ENCODE measurements at regions not wholly inside any gene's neighbourhood (a gene's known extent, or its start where the extent isn't known, plus 50 kb on each side); places are given as distances from the start of the nearest gene placed in this dataset.

DNA sequence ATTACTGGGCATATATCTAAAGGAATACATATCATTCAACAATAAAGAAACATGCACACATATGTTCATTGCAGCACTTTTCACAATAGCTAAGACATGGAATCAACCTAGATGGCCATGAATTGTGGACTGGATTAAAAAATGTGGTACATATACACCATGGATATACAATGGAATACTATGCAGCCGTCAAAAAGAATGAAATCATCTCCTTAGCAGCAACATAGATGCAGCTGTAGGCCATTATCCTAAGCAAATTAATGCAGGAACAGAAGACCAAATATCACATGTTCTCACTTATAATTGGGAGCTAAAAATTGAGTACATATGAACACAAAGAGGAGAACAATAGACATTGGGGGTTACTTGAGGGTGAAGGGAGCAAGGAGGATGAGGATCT is 175.6 kb downstream of the POLR1F start:
- no peak for ATAC-seq
- WGBS (ENCODE audit: missing lambda C conversion rate): 8% methylated on average over 1 of the region's 1 CpG
- Histone ChIP-seq H3K27ac (no peak overlapping the region), H3K4me2 (no peak overlapping the region), H3K4me3 (no peak overlapping the region), H3K4me1 (no peaks in the 10 kb centered on the region), H3K9me3 (no peaks in the 10 kb centered on the region)
- no peak for DNase-seq (ENCODE audit: low read depth in 1 of 2, low spot score in 1 of 2)
- ChIA-PET POLR2A (no interaction called here), CTCF (no interaction called here)
- no peak for TF ChIP-seq HOXB5 (CRISPR knock-in tag; IDR thresholded peaks at IDR 0.05)
- TF ChIP-seq NPAS2 (CRISPR knock-in tag; IDR thresholded peaks at IDR 0.05; ENCODE audit: borderline replicate concordance): no peak
- no peak for TF ChIP-seq FOSB (CRISPR knock-in tag; IDR thresholded peaks at IDR 0.05)
- TF ChIP-seq MAZ (IDR thresholded peaks at IDR 0.05; ENCODE audit: borderline replicate concordance, low read depth, low read length): no peak
- TF ChIP-seq, protein P1, sequence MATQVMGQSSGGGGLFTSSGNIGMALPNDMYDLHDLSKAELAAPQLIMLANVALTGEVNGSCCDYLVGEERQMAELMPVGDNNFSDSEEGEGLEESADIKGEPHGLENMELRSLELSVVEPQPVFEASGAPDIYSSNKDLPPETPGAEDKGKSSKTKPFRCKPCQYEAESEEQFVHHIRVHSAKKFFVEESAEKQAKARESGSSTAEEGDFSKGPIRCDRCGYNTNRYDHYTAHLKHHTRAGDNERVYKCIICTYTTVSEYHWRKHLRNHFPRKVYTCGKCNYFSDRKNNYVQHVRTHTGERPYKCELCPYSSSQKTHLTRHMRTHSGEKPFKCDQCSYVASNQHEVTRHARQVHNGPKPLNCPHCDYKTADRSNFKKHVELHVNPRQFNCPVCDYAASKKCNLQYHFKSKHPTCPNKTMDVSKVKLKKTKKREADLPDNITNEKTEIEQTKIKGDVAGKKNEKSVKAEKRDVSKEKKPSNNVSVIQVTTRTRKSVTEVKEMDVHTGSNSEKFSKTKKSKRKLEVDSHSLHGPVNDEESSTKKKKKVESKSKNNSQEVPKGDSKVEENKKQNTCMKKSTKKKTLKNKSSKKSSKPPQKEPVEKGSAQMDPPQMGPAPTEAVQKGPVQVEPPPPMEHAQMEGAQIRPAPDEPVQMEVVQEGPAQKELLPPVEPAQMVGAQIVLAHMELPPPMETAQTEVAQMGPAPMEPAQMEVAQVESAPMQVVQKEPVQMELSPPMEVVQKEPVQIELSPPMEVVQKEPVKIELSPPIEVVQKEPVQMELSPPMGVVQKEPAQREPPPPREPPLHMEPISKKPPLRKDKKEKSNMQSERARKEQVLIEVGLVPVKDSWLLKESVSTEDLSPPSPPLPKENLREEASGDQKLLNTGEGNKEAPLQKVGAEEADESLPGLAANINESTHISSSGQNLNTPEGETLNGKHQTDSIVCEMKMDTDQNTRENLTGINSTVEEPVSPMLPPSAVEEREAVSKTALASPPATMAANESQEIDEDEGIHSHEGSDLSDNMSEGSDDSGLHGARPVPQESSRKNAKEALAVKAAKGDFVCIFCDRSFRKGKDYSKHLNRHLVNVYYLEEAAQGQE (IDR thresholded peaks at IDR 0.05): no peak
- TF ChIP-seq CBX8 (IDR thresholded peaks at IDR 0.05): no peak
- FAIRE-seq: no peak

DNA sequence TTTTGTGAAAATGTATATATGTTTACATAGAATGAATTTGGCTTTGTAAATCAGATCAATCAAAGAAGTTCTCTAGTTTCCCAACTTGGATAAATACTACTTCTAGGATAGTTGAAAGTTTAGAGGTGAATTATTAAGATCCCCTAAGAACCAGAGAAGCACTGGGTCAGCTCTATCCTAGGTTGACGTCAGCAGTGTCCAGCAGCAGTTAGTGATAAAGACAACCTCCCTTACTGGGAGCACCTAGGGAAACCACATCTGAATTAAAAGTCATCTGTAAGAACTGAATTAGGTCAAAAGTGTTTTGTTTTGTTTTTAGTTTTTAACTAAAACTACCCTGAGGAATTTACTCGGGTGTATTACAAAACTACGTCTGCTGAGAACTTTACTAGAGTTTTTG is 178.0 kb downstream of the POLR1F start:
- H3K4me2 ChIP-seq: no peak overlapping the region
- H3K9me3 ChIP-seq: no peaks in the 10 kb centered on the region
- ChIA-PET CTCF (interaction anchor here (1.4 kb wide), 1 partner anchor 13 kb away, joined by 3 read pairs; no protein-coding TSS in a partner anchor), POLR2A (no interaction called here)
- no peak for ATAC-seq
- 11% methylated on average over 3 of the region's 3 CpGs for WGBS (ENCODE audit: missing lambda C conversion rate)
- H3K4me1 ChIP-seq: no peaks in the 10 kb centered on the region
- TF ChIP-seq, protein P2, sequence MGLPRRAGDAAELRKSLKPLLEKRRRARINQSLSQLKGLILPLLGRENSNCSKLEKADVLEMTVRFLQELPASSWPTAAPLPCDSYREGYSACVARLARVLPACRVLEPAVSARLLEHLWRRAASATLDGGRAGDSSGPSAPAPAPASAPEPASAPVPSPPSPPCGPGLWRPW (IDR thresholded peaks at IDR 0.05): no peak
- TF ChIP-seq SMC3 (IDR thresholded peaks at IDR 0.05): no peak
- no peak for TF ChIP-seq RNF2 (IDR thresholded peaks at IDR 0.05; ENCODE audit: borderline replicate concordance, low read depth)
- TF ChIP-seq CBX2 (IDR thresholded peaks at IDR 0.05; ENCODE audit: borderline replicate concordance, low read depth): no peak
- no peak for TF ChIP-seq FOSB (CRISPR knock-in tag; IDR thresholded peaks at IDR 0.05)
- no peak for TF ChIP-seq RFX5 (IDR thresholded peaks at IDR 0.05)
- no peak for TF ChIP-seq RARB (CRISPR knock-in tag; IDR thresholded peaks at IDR 0.05)
- TF ChIP-seq, protein P3, sequence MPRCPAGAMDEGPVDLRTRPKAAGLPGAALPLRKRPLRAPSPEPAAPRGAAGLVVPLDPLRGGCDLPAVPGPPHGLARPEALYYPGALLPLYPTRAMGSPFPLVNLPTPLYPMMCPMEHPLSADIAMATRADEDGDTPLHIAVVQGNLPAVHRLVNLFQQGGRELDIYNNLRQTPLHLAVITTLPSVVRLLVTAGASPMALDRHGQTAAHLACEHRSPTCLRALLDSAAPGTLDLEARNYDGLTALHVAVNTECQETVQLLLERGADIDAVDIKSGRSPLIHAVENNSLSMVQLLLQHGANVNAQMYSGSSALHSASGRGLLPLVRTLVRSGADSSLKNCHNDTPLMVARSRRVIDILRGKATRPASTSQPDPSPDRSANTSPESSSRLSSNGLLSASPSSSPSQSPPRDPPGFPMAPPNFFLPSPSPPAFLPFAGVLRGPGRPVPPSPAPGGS (IDR thresholded peaks at IDR 0.05): no peak
- TF ChIP-seq, protein P4, sequence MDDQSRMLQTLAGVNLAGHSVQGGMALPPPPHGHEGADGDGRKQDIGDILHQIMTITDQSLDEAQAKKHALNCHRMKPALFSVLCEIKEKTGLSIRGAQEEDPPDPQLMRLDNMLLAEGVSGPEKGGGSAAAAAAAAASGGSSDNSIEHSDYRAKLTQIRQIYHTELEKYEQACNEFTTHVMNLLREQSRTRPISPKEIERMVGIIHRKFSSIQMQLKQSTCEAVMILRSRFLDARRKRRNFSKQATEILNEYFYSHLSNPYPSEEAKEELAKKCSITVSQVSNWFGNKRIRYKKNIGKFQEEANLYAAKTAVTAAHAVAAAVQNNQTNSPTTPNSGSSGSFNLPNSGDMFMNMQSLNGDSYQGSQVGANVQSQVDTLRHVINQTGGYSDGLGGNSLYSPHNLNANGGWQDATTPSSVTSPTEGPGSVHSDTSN (IDR thresholded peaks at IDR 0.05): no peak
- no peak for TF ChIP-seq TP53 (CRISPR knock-in tag; IDR thresholded peaks at IDR 0.05)
- no peak for TF ChIP-seq ZC3H11A (IDR thresholded peaks at IDR 0.05)
- no peak overlapping the region for H3K27ac ChIP-seq
- DNase-seq (ENCODE audit: low read depth in 1 of 2, low spot score in 1 of 2): no peak
- H3K4me3 ChIP-seq: no peak overlapping the region
- no peak for FAIRE-seq

DNA sequence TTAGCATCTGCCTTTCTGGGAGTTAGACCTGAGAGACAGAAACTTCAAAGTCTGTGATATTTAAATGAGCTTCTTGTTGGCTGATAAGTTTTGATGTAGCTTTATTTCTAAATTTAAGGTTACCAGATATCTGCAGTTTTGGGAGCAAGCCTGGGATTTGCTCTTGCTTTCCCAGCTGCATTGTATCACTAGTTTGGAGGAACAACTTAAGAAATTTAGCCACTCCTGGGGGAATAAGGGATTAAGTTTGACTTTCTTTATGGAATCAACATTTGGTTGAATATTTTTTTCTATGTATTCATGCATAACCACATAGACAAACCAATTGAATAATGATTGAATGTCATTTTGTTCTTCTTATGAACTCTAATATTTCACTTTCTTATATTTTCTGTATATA is 178.6 kb downstream of the POLR1F start:
- Histone ChIP-seq H3K9me3 (no peaks in the 10 kb centered on the region), H3K27ac (no peak overlapping the region), H3K4me1 (no peaks in the 10 kb centered on the region), H3K4me3 (no peak overlapping the region), H3K4me2 (no peak overlapping the region)
- POLR2A ChIA-PET: no interaction called here
- DNase-seq (ENCODE audit: low read depth in 1 of 2, low spot score in 1 of 2) (no peak), ATAC-seq (no peak), FAIRE-seq (no peak)
- TF ChIP-seq NPAS2 (CRISPR knock-in tag; IDR thresholded peaks at IDR 0.05; ENCODE audit: borderline replicate concordance): no peak
- no peak for TF ChIP-seq TP53 (CRISPR knock-in tag; IDR thresholded peaks at IDR 0.05)
- TF ChIP-seq NR3C1 (IDR thresholded peaks at IDR 0.05): no peak
- no peak for TF ChIP-seq HEYL (CRISPR knock-in tag; IDR thresholded peaks at IDR 0.05)
- no peak for TF ChIP-seq FOXS1 (CRISPR knock-in tag; IDR thresholded peaks at IDR 0.05)
- TF ChIP-seq POLR2A (IDR thresholded peaks at IDR 0.05; ENCODE audit: low read length): no peak
- TF ChIP-seq ZNF302 (CRISPR knock-in tag; IDR thresholded peaks at IDR 0.05): no peak
- no peak for TF ChIP-seq CHD2 (IDR thresholded peaks at IDR 0.05; ENCODE audit: low read length, partially characterized antibody)
- CTCF ChIA-PET: interaction anchor here (1.4 kb wide), 1 partner anchor 13 kb away, joined by 3 read pairs; no protein-coding TSS in a partner anchor

Measured in A549 (cell line).